ENCODE measurements at regions not wholly inside any gene's neighbourhood (a gene's known extent, or its start where the extent isn't known, plus 50 kb on each side); places are given as distances from the start of the nearest gene placed in this dataset.

DNA sequence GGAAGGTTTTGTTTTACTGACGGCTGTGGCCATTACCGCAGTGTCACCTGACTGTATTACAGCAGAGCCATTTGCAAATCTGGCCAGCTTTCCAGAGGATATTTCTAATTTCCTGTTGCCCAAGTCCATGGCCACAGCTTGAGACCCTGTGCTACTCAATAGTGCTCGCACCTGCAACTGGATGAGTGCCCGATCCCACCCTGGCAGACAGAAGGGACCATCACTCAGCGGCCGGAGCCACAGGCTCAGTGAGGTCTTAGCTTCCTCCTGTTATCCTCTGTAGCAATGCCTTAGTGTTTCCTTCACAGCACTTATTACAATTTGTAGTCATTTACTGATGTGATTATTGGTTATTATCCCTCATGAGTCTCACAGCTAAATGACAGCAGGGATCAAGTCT is 184.8 kb downstream of the LRRN1 start (continued):
- TF ChIP-seq SP1 (CRISPR knock-in tag; conservative IDR thresholded peaks at IDR 0.05) (no peak), MYBL2 (CRISPR knock-in tag; IDR thresholded peaks at IDR 0.05) (no peak), JUN (CRISPR knock-in tag; IDR thresholded peaks at IDR 0.05) (no peak), ZBTB21 (CRISPR knock-in tag; IDR thresholded peaks at IDR 0.05; ENCODE audit: borderline replicate concordance) (no peak)
- TF ChIP-seq, protein P1, sequence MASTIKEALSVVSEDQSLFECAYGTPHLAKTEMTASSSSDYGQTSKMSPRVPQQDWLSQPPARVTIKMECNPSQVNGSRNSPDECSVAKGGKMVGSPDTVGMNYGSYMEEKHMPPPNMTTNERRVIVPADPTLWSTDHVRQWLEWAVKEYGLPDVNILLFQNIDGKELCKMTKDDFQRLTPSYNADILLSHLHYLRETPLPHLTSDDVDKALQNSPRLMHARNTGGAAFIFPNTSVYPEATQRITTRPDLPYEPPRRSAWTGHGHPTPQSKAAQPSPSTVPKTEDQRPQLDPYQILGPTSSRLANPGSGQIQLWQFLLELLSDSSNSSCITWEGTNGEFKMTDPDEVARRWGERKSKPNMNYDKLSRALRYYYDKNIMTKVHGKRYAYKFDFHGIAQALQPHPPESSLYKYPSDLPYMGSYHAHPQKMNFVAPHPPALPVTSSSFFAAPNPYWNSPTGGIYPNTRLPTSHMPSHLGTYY (CRISPR knock-in tag; IDR thresholded peaks at IDR 0.05): no peak
- TF ChIP-seq, protein P2, sequence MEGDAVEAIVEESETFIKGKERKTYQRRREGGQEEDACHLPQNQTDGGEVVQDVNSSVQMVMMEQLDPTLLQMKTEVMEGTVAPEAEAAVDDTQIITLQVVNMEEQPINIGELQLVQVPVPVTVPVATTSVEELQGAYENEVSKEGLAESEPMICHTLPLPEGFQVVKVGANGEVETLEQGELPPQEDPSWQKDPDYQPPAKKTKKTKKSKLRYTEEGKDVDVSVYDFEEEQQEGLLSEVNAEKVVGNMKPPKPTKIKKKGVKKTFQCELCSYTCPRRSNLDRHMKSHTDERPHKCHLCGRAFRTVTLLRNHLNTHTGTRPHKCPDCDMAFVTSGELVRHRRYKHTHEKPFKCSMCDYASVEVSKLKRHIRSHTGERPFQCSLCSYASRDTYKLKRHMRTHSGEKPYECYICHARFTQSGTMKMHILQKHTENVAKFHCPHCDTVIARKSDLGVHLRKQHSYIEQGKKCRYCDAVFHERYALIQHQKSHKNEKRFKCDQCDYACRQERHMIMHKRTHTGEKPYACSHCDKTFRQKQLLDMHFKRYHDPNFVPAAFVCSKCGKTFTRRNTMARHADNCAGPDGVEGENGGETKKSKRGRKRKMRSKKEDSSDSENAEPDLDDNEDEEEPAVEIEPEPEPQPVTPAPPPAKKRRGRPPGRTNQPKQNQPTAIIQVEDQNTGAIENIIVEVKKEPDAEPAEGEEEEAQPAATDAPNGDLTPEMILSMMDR (IDR thresholded peaks at IDR 0.05): no peak
- TF ChIP-seq, protein P3, sequence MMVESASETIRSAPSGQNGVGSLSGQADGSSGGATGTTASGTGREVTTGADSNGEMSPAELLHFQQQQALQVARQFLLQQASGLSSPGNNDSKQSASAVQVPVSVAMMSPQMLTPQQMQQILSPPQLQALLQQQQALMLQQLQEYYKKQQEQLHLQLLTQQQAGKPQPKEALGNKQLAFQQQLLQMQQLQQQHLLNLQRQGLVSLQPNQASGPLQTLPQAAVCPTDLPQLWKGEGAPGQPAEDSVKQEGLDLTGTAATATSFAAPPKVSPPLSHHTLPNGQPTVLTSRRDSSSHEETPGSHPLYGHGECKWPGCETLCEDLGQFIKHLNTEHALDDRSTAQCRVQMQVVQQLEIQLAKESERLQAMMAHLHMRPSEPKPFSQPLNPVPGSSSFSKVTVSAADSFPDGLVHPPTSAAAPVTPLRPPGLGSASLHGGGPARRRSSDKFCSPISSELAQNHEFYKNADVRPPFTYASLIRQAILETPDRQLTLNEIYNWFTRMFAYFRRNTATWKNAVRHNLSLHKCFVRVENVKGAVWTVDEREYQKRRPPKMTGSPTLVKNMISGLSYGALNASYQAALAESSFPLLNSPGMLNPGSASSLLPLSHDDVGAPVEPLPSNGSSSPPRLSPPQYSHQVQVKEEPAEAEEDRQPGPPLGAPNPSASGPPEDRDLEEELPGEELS (CRISPR knock-in tag; IDR thresholded peaks at IDR 0.05): no peak
- TF ChIP-seq, protein P4, sequence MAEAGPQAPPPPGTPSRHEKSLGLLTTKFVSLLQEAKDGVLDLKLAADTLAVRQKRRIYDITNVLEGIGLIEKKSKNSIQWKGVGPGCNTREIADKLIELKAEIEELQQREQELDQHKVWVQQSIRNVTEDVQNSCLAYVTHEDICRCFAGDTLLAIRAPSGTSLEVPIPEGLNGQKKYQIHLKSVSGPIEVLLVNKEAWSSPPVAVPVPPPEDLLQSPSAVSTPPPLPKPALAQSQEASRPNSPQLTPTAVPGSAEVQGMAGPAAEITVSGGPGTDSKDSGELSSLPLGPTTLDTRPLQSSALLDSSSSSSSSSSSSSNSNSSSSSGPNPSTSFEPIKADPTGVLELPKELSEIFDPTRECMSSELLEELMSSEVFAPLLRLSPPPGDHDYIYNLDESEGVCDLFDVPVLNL (CRISPR knock-in tag; IDR thresholded peaks at IDR 0.05; ENCODE audit: borderline replicate concordance, low read depth): no peak

DNA sequence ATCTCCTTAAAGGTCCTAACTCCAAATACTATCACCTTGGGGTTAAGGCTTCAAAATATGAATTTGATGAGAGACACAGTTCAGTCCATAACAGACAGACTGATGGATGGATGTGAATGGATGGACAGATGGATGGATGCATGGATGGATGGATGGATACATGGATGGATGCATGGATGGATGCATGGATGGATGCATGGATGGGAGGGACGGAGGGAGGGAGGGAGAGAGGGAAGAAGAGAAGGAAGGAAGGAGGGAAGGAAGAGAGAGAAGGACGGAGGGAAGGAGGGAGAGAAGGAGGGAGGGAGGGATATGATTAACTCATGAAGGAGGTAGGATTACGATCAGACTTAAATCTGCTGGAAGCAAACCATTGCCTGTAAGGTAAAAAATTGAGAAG is 192.4 kb downstream of the LRRN1 start:
- Mint-ChIP-seq H3K27me3 (ENCODE audit: low read depth) (no peaks in the 10 kb centered on the region), H3K4me1 (no peaks in the 10 kb centered on the region), H3K27ac (no peak overlapping the region), H3K4me3 (no peak overlapping the region), H3K36me3 (peaks cover 12% of the 10 kb centered on the region), H3K9me3 (peaks cover 48% of the 10 kb centered on the region)
- DNase-seq (ENCODE audit: low spot score) (no peak), ATAC-seq (no peak)
- ChIA-PET CTCF (no interaction called here), POLR2A (no interaction called here)
- no peak for TF ChIP-seq MXD4 (CRISPR knock-in tag; IDR thresholded peaks at IDR 0.05; ENCODE audit: borderline replicate concordance)
- TF ChIP-seq SMAD4 (CRISPR knock-in tag; IDR thresholded peaks at IDR 0.05): no peak
- no peak for TF ChIP-seq SOX15 (CRISPR knock-in tag; IDR thresholded peaks at IDR 0.05)
- no peak for TF ChIP-seq JUN (CRISPR knock-in tag; IDR thresholded peaks at IDR 0.05)
- TF ChIP-seq TP53 (CRISPR knock-in tag; IDR thresholded peaks at IDR 0.05): no peak
- no peak for TF ChIP-seq NR2C2 (CRISPR knock-in tag; IDR thresholded peaks at IDR 0.05)
- TF ChIP-seq IRF2 (CRISPR knock-in tag; IDR thresholded peaks at IDR 0.05; ENCODE audit: borderline replicate concordance, low read depth): no peak
- TF ChIP-seq, protein P5, sequence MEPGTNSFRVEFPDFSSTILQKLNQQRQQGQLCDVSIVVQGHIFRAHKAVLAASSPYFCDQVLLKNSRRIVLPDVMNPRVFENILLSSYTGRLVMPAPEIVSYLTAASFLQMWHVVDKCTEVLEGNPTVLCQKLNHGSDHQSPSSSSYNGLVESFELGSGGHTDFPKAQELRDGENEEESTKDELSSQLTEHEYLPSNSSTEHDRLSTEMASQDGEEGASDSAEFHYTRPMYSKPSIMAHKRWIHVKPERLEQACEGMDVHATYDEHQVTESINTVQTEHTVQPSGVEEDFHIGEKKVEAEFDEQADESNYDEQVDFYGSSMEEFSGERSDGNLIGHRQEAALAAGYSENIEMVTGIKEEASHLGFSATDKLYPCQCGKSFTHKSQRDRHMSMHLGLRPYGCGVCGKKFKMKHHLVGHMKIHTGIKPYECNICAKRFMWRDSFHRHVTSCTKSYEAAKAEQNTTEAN (CRISPR knock-in tag; IDR thresholded peaks at IDR 0.05): no peak
- no peak for TF ChIP-seq NFATC4 (CRISPR knock-in tag; IDR thresholded peaks at IDR 0.05)
- no peak for TF ChIP-seq CREB1 (CRISPR knock-in tag; IDR thresholded peaks at IDR 0.05)
- TF ChIP-seq SMAD3 (CRISPR knock-in tag; IDR thresholded peaks at IDR 0.05; ENCODE audit: borderline replicate concordance): no peak
- TF ChIP-seq KAT7 (CRISPR knock-in tag; IDR thresholded peaks at IDR 0.05; ENCODE audit: borderline replicate concordance): no peak
- TF ChIP-seq, protein P6, sequence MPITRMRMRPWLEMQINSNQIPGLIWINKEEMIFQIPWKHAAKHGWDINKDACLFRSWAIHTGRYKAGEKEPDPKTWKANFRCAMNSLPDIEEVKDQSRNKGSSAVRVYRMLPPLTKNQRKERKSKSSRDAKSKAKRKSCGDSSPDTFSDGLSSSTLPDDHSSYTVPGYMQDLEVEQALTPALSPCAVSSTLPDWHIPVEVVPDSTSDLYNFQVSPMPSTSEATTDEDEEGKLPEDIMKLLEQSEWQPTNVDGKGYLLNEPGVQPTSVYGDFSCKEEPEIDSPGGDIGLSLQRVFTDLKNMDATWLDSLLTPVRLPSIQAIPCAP (CRISPR knock-in tag; IDR thresholded peaks at IDR 0.05): no peak
- no peak for TF ChIP-seq ZNF138 (CRISPR knock-in tag; conservative IDR thresholded peaks at IDR 0.05)
